ENCODE measurements at regions not wholly inside any gene's neighbourhood (a gene's known extent, or its start where the extent isn't known, plus 50 kb on each side); places are given as distances from the start of the nearest gene placed in this dataset.
"Not testable (repeated sequence)": the region's sequence is repeated elsewhere in the genome, so short reads cannot be mapped to it uniquely, and the experiment has no call there.

DNA sequence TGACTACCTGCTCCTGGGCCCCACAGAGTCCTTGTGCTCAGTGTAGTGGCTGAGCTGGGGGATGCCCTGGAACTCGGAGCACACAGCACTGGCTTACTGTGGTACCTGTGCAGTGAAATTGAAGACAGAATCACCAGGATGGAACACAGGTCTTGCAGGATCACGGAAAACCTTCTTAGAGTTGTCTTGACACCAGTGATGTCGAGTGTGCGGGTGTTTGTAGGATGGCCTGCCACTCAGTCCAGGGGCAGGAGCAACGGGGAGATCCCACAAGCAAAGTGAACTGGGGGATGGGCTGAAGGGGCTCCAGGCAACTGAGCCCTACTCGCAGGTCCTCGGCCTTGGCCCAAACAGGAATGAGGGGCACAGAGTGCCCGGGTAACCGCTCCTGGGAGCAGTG, 122.2 kb upstream of the SERF1A start:
- ATAC-seq (ENCODE audit: low FRiP score); H3K36me3 ChIP-seq (ENCODE audit: control insufficient read depth in 1 of 2, insufficient read depth in 2 of 2, low read length in 1 of 2); H3K9me3 ChIP-seq (ENCODE audit: control insufficient read depth, low read length); H3K4me3 ChIP-seq (ENCODE audit: low read length in 2 of 2); H3K4me1 ChIP-seq (ENCODE audit: control insufficient read depth in 1 of 2, insufficient read depth in 2 of 2, low read length in 2 of 2); H3K27ac ChIP-seq (ENCODE audit: low read depth in 1 of 2, low read length in 2 of 2); H3K27me3 ChIP-seq (ENCODE audit: control insufficient read depth in 1 of 2, insufficient read depth in 2 of 2, low read length in 1 of 2); intact Hi-C loops (cut with DNase I): not testable (repeated sequence)
- WGBS, 2 donors = 96 to 97% methylated on average over 4 of the region's 9 CpGs
- peak; percentile 4 to 44 for DNase-seq
